ENCODE measurements at regions not wholly inside any gene's neighbourhood (a gene's known extent, or its start where the extent isn't known, plus 50 kb on each side); places are given as distances from the start of the nearest gene placed in this dataset.

DNA sequence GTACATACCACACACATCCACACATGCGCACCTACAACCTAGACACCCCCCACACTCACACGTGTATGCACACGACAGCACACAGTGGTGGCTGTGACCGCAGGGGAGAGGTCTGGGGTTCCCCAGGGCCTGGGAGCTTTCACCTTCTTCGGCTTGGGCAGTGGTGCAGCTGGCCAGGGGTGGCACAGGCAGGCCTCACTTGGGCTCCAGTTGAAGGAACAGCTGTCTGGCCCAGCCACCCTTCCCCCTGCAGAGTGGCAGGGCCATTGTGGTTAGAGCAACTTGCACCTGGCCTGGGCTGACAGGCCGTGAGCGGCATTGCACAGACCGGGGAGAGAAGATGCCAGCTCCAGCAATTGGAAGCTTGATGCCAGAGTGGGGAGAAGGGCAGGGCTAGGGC lies 114.5 kb upstream of the GSE1 start:
- H3F3A ChIP-seq (ENCODE audit: insufficient read depth, low read length, poor library complexity, severe bottlenecking): no peaks in the 10 kb centered on the region
- H3K27me3 ChIP-seq (ENCODE audit: insufficient read depth, low read depth, low read length): no peaks in the 10 kb centered on the region
- H3K27ac ChIP-seq (ENCODE audit: low read length): no peak overlapping the region
- H3K4me2 ChIP-seq (ENCODE audit: low read length): no peak overlapping the region
- no peaks in the 10 kb centered on the region for H3K9me2 ChIP-seq (ENCODE audit: insufficient read depth, low read length)
- H4K20me1 ChIP-seq (ENCODE audit: insufficient read depth): no peaks in the 10 kb centered on the region
- TF ChIP-seq TAF1 (IDR thresholded peaks at IDR 0.05; ENCODE audit: low read depth) (no peak), MXI1 (conservative IDR thresholded peaks at IDR 0.05; ENCODE audit: poor library complexity, severe bottlenecking) (no peak), EZH2 (IDR thresholded peaks at IDR 0.05; ENCODE audit: borderline replicate concordance, insufficient read depth, low read length, poor library complexity, severe bottlenecking) (no peak), EP300 (conservative IDR thresholded peaks at IDR 0.05; ENCODE audit: poor library complexity, severe bottlenecking) (no peak), CTCF (IDR thresholded peaks at IDR 0.05; ENCODE audit: poor library complexity, severe bottlenecking) (no peak), SMC3 (conservative IDR thresholded peaks at IDR 0.05; ENCODE audit: poor library complexity) (no peak), RAD21 (conservative IDR thresholded peaks at IDR 0.05) (no peak), REST (IDR thresholded peaks at IDR 0.05; ENCODE audit: borderline replicate concordance) (no peak), POLR2AphosphoS5 (IDR thresholded peaks at IDR 0.05) (no peak)
- H3K79me2 ChIP-seq (replicated peaks; ENCODE audit: insufficient read depth, low read length): no peaks in the 10 kb centered on the region
- H3K36me3 ChIP-seq (ENCODE audit: insufficient read depth, low read length): no peaks in the 10 kb centered on the region
- H3K9ac ChIP-seq (ENCODE audit: low read length): no peak overlapping the region
- no peaks in the 10 kb centered on the region for H3K9me3 ChIP-seq (ENCODE audit: low read length)
- no peak overlapping the region for H3K4me3 ChIP-seq (ENCODE audit: low read length)
- no peak overlapping the region for H2AFZ ChIP-seq (ENCODE audit: low read depth, low read length)

DNA sequence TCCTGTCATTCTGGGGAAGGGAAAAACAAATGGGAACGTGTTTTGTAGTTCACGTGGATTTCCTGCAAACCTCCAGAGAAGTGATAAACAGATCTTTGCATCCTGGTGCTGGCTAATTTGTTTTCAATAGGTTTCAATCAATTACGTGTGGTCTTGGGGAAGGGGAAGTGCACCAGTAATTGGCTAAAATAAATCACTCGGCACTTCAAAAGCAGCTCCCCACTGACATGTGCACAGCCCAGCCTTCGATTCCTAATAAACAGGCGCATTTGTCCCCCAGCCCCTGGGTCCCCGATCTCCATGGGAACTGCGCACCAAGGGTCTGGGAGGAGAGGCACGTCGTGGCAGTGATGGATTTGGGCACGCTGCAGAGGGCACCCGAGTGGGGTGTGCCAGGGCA lies 112.9 kb upstream of the GSE1 start:
- no peaks in the 10 kb centered on the region for H3K79me2 ChIP-seq (replicated peaks; ENCODE audit: insufficient read depth, low read length)
- no peak overlapping the region for H2AFZ ChIP-seq (ENCODE audit: low read depth, low read length)
- TF ChIP-seq EP300 (conservative IDR thresholded peaks at IDR 0.05; ENCODE audit: poor library complexity, severe bottlenecking) (no peak), SMC3 (conservative IDR thresholded peaks at IDR 0.05; ENCODE audit: poor library complexity) (no peak), CTCF (IDR thresholded peaks at IDR 0.05; ENCODE audit: poor library complexity, severe bottlenecking) (no peak), RAD21 (conservative IDR thresholded peaks at IDR 0.05) (no peak), MXI1 (conservative IDR thresholded peaks at IDR 0.05; ENCODE audit: poor library complexity, severe bottlenecking) (no peak), TAF1 (IDR thresholded peaks at IDR 0.05; ENCODE audit: low read depth) (no peak), REST (IDR thresholded peaks at IDR 0.05; ENCODE audit: borderline replicate concordance) (no peak), POLR2AphosphoS5 (IDR thresholded peaks at IDR 0.05) (no peak), EZH2 (IDR thresholded peaks at IDR 0.05; ENCODE audit: borderline replicate concordance, insufficient read depth, low read length, poor library complexity, severe bottlenecking) (no peak)
- no peaks in the 10 kb centered on the region for H3K27me3 ChIP-seq (ENCODE audit: insufficient read depth, low read depth, low read length)
- H3K9me2 ChIP-seq (ENCODE audit: insufficient read depth, low read length): no peaks in the 10 kb centered on the region
- H3K36me3 ChIP-seq (ENCODE audit: insufficient read depth, low read length): no peaks in the 10 kb centered on the region
- H3K27ac ChIP-seq (ENCODE audit: low read length): no peak overlapping the region
- no peak overlapping the region for H3K9ac ChIP-seq (ENCODE audit: low read length)
- H3F3A ChIP-seq (ENCODE audit: insufficient read depth, low read length, poor library complexity, severe bottlenecking): no peaks in the 10 kb centered on the region
- no peak overlapping the region for H3K4me3 ChIP-seq (ENCODE audit: low read length)
- no peaks in the 10 kb centered on the region for H4K20me1 ChIP-seq (ENCODE audit: insufficient read depth)
- H3K9me3 ChIP-seq (ENCODE audit: low read length): no peaks in the 10 kb centered on the region
- H3K4me2 ChIP-seq (ENCODE audit: low read length): no peak overlapping the region
